Heart left ventricle (tissue), 16 donors: ENCODE measurements at regions not wholly inside any gene's neighbourhood (a gene's known extent, or its start where the extent isn't known, plus 50 kb on each side); places are given as distances from the start of the nearest gene placed in this dataset.
"Not testable (repeated sequence)": the region's sequence is repeated elsewhere in the genome, so short reads cannot be mapped to it uniquely, and the experiment has no call there.

Experiments
- ATAC-seq, 4 donors: fragments of 200-7000 bp; cut with Tn5 transposase; one replicate each; pipeline ENCODE4 v1.9.1; 2020 to 2022; ENCODE audit warnings: moderate library complexity in 4 of 4, mild to moderate bottlenecking in 3 of 4, moderate number of reproducible peaks in 1 of 4
- DNase-seq, 5 donors: peaks; one replicate each; pipeline ENCODE4 v3.0.0-alpha.2; 2020
- H3K27ac ChIP-seq, 12 donors: fragments of 200-600 bp; sonication (generic) in 4 of 12; one replicate each; pipeline versions ENCODE4 v1.5.0 to v1.8.0; 2016 to 2022; ENCODE audit warnings: mild to moderate bottlenecking in 2 of 12
- H3K27me3 ChIP-seq, 9 donors: fragments of 200-600 bp; sonication (generic) in 2 of 9; one replicate each; pipeline versions ENCODE4 v1.5.1 to v1.8.0; 2016 to 2022; ENCODE audit warnings: mild to moderate bottlenecking in 3 of 9
- H3K36me3 ChIP-seq, 9 donors: fragments of 200-600 bp; sonication (generic) in 2 of 9; one replicate each; pipeline versions ENCODE4 v1.5.0 to v1.8.0; 2018 to 2022; ENCODE audit warnings: mild to moderate bottlenecking in 2 of 9
- H3K4me1 ChIP-seq, 12 donors: fragments of 200-600 bp; sonication (generic) in 4 of 12; one replicate each; pipeline versions ENCODE4 v1.5.0 to v1.8.0; 2016 to 2022; ENCODE audit warnings: mild to moderate bottlenecking in 3 of 12
- H3K4me3 ChIP-seq, 12 donors: fragments of 200-600 bp; sonication (generic) in 4 of 12; one replicate each; pipeline versions ENCODE4 v1.5.0 to v1.8.0; 2017 to 2022; ENCODE audit warnings: mild to moderate bottlenecking in 9 of 12, moderate library complexity in 4 of 12
- H3K9me3 ChIP-seq, 12 donors: fragments of 200-600 bp; sonication (generic) in 4 of 12; one replicate each; pipeline versions ENCODE4 v1.5.0 to v1.8.0; 2016 to 2022; ENCODE audit warnings: mild to moderate bottlenecking in 1 of 12
- WGBS, 4 donors: extraction: QIAGEN DNeasy Blood & Tissue Kit in 2 of 4; methylation state at CpG; one replicate each; pipeline versions ENCODE4 v1.1.5 to v1.1.7; 2013 to 2018; 5-methylcytosine and 5-hydroxymethylcytosine counted together
- intact Hi-C, 10 donors: fragments of 100-400 bp; cut with DNase I; formaldehyde crosslinking; loops; one replicate each; pipeline versions ENCODE4 v1.11.1 to v1.14.2; 2022
- donor health status: ischemic (EF 13 %, LVEDD 7.1; RV severe dilation, severe dysfunction).
- donor health status: healthy with polysubstance abuse.
- donor health status: DM: no; HTN: yes; CAD: no.
- donor health status: DM: no; HTN: no; CAD: no.
- donor health status: ischemic (EF 25% LVEDD 6.9; RV normal size, moderate dysfunction).
- donor health status: ischemic (EF 25% LVEDD 5.7; RV mildly dilated, moderate dysfunction).
- donor health status: healthy.
- donor health status: DM: yes; HTN: yes; CAD: no.
- donor health status: ischemic (EF 35%, LVEDD 5.7; RV mildly dilated, moderate dysfunction).
- donor health status: nonischemic (EF 11% LVEDD 7.7; RV severe dilation, severe dysfunction).
- donor health status: DM: yes; HTN: yes; CAD: no.
- donor health status: PGD.
- donor health status: ischemic (EF 29% LVEDD 5.4; RV normal size, mild dysfunction).
- donor health status: nonischemic (EF 23%, LVEDD 6.1; RV moderate dilation, normal function).

DNA sequence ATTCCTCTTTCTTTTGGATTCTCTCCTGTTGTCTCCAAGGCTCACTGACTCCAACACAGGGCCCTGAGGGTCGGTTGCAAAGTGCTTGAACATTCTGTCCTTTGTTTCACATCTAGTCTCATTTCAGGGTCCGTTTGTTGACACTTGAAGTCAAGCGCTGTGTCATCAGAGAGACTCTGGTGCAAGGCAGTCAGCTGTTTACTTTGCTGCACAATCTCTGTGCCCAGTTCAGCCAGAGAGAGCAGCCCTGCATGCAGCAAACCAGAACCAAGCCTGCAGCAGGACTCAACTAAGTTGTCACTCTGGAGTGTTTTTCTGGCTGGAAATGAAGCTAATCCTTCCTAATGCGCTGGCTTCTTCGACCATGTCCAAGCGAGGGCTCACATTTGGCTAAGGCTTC lies 77.6 kb upstream of the DPP6 start:
- H3K4me1 ChIP-seq, DNase-seq, ATAC-seq, H3K9me3 ChIP-seq, H3K27me3 ChIP-seq, H3K4me3 ChIP-seq, H3K27ac ChIP-seq, intact Hi-C loops, H3K36me3 ChIP-seq: not testable (repeated sequence)
- 58 to 73% (median 68%) methylated on average over 6 of the region's 6 CpGs for WGBS, 4 donors

DNA sequence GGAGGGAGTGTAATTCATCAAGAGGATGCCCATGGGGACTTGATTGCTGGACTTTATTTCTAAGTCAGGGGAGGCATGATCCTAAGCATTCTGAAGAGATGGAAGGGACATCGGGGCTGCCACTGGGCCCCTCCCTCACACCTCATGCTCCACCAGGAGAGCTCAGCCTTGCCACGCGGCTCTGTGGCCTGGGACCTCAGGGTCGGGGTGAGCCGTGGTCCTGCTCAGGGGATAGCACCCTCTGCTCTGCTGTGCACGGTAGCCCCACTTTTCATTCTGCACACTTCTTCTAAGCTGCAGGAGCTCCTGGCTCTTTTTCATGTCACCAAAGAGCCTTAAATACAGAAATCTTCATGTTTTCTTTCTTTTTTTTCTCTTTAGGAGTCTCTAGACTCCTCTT lies 75.5 kb upstream of the DPP6 start:
- 78 to 89% (median 85%) methylated on average over 6 of the region's 6 CpGs for WGBS, 4 donors
- H3K4me1 ChIP-seq, intact Hi-C loops, DNase-seq, H3K36me3 ChIP-seq, H3K9me3 ChIP-seq, H3K27ac ChIP-seq, H3K4me3 ChIP-seq, H3K27me3 ChIP-seq, ATAC-seq: not testable (repeated sequence)

DNA sequence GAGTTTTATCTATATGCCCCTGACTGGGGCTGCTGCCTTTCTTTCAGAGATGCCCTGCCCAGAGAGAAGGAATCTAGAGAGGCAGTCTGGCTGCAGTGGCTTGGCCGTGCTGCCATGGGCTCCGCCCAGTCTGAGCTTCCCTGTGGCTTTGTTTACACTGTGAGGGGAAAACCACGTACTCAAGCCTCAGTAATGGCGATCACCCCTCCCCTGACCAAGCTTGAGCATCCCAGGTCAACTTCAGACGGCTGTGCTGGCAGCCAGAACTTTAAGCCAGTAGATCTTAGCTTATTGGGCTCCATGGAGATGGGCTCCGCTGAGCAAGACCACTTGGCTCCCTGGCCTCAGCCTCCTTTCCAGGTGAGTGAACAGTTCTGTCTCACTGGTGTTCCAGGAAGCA lies 69.0 kb upstream of the DPP6 start:
- H3K4me3 ChIP-seq, intact Hi-C loops, H3K4me1 ChIP-seq, H3K27ac ChIP-seq, H3K36me3 ChIP-seq, DNase-seq, H3K27me3 ChIP-seq, ATAC-seq, H3K9me3 ChIP-seq: not testable (repeated sequence)
- 47 to 61% (median 52%) methylated on average over 6 of the region's 6 CpGs; no CpG with 5 or more reads in 1 of the 4 donors for WGBS, 4 donors

DNA sequence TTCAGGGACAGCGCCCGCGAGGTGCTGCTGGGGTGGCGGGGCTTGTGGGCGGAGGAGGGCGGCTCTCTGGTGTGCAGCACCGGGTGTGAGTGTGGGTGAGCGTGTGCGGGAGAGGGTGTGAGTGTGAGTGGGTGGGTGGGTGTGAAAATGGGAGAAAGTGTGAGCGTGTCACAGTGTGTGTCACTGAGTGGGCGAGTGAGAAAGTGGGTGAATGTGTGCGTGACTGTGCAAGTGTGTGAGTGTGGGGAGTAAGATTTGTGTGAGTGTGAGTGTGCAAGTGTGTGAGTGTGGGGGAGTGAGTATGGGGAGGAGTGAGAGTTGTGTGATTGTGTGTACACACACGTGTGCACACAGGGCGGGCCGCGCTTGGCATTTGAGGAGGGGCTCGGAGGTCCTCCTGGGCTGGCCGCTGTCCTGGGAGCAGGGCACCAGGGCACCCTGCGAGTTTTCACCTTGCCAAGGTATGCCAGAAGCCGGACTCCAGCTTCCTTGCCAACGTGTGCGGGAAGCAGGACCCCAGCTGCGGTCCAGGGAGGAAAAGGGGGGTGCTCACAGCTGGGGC lies 63.1 kb upstream of the DPP6 start:
- H3K4me1 ChIP-seq, H3K27ac ChIP-seq, DNase-seq, H3K36me3 ChIP-seq, intact Hi-C loops, H3K27me3 ChIP-seq, H3K9me3 ChIP-seq, ATAC-seq, H3K4me3 ChIP-seq: not testable (repeated sequence)
- WGBS, 4 donors = 78 to 84% (median 82%) methylated on average over 14 to 20 of the region's 23 CpGs

DNA sequence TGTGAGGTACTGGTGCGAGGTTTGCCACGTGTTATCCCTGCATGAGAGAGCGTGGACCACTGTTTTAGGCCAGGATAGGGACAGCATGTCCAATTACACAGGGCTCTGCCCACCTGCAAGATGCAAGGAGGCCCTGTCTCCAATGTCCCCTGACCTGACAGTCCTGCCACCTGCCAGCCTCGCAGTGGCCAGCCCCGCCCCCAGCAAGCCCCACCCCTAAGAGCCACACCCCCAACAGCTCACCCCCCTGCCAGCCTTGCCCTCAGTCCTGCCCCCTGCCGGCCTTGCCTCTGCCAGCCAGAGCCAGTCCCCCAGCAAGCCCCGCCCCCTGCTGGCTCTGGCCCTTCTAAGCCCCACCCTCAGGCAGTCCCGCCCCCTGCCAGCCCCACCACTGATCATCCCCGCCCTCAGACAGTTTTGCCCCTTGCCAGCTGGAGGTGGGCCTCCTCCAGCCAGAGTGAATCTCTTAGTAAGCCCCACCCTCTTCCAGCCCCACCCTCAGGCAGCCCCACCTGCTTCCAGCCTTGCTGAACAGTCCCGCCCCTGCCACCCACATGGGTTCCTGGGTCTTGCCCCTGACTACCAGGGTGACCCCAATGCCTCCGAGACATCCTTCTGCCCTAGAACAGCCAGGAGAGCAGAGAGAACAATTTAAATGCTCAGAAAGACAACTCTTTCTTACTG lies 62.3 kb upstream of the DPP6 start:
- H3K27me3 ChIP-seq, DNase-seq, H3K4me1 ChIP-seq, H3K27ac ChIP-seq, H3K36me3 ChIP-seq, H3K4me3 ChIP-seq, H3K9me3 ChIP-seq, ATAC-seq, intact Hi-C loops: not testable (repeated sequence)
- 53 to 57% (median 55%) methylated on average over 2 to 10 of the region's 11 CpGs for WGBS, 4 donors

DNA sequence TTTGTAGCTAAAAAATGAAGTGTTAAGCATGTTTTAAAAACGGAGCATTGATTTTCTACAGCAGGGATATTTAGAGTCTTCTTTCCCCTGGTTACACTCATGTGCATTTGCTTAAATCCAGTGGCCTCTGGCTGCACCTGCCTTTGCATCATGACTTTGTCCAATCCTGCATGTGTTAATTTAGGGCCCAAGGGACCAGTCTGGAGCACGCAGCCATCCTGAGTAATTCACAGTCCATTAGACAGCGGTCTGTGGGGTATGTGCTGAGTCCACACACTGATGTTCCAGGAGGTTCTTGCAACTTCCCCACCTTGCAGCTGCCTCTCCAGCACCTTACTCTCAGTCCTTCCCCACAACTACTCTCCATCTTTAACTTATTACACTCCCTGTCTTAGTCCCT lies 60.7 kb upstream of the DPP6 start:
- H3K27ac ChIP-seq, H3K4me3 ChIP-seq, H3K36me3 ChIP-seq, H3K4me1 ChIP-seq, H3K9me3 ChIP-seq, H3K27me3 ChIP-seq, DNase-seq, intact Hi-C loops, ATAC-seq: not testable (repeated sequence)
- WGBS, 4 donors = 63 to 75% (median 68%) methylated on average over 2 to 3 of the region's 3 CpGs

DNA sequence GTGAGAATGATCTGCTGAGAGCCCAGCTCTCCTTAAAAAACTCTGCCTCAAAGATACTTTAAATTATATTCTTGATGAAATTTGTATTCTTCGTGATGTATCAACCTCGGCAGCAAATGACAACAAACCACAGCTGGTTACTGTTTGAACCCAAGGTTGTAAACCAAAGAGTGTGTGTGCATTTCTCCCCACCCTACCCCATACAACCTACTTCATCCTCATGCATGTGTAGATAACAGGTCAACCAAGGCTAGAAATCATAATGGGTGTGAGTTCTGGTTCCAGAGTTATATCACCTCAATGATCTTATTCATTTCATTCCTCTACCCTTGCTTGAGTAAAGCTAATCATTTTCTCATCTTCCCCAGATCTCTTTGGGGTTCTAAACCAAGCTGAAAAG lies 58.8 kb upstream of the DPP6 start:
- H3K4me3 ChIP-seq, H3K9me3 ChIP-seq, DNase-seq, H3K27ac ChIP-seq, H3K4me1 ChIP-seq, intact Hi-C loops, H3K36me3 ChIP-seq, ATAC-seq, H3K27me3 ChIP-seq: not testable (repeated sequence)
- 87 to 92% (median 88%) methylated on average over 2 of the region's 2 CpGs for WGBS, 4 donors

DNA sequence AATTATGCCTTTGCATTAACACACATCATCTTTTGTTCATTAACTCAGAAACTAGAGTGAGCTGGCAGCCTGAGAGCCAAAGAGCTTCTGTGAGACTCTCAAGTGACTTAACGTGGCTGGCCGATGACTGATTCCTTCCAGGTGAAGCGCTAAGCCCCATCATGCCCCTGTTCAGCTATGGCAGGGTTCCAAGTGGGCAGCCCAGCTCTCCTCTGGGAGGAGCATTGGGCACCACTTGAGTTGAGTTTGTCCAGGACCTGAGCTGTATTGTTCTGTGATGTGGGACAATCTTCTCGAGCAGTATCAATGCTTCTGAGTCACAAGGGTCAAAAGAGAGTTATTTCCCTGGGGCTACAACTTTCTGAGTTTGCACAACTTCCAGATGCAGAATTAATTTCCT lies 53.3 kb upstream of the DPP6 start:
- H3K4me1 ChIP-seq, H3K9me3 ChIP-seq, ATAC-seq, H3K4me3 ChIP-seq, H3K36me3 ChIP-seq, intact Hi-C loops, H3K27ac ChIP-seq, DNase-seq, H3K27me3 ChIP-seq: not testable (repeated sequence)
- WGBS, 4 donors = 50 to 79% (median 65%) methylated on average over 1 to 4 of the region's 4 CpGs
